ENCODE measurements at regions not wholly inside any gene's neighbourhood (a gene's known extent, or its start where the extent isn't known, plus 50 kb on each side); places are given as distances from the start of the nearest gene placed in this dataset.

DNA sequence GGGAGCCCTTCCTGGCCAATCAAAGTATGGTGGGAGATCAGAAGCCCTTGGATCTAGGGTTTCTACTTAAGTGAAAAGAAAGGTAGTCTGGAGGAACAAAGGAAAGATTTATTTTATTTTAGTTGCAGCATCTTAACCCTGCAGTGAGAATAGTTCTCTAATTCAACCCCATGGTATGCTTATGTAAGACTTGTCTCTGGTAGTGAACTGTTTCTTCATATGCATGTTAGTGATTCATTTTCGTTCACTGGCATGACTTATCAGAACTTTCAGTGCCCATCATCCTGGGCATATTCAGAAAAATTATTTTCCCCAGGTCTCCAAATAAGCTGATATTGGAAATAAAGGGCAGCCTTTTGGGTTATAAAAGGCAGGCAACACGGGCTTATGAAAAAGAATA, 1058.8 kb downstream of the NLGN4Y start (continued):
- TF ChIP-seq, protein P1, sequence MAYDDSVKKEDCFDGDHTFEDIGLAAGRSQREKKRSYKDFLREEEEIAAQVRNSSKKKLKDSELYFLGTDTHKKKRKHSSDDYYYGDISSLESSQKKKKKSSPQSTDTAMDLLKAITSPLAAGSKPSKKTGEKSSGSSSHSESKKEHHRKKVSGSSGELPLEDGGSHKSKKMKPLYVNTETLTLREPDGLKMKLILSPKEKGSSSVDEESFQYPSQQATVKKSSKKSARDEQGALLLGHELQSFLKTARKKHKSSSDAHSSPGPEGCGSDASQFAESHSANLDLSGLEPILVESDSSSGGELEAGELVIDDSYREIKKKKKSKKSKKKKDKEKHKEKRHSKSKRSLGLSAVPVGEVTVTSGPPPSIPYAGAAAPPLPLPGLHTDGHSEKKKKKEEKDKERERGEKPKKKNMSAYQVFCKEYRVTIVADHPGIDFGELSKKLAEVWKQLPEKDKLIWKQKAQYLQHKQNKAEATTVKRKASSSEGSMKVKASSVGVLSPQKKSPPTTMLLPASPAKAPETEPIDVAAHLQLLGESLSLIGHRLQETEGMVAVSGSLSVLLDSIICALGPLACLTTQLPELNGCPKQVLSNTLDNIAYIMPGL (CRISPR knock-in tag; IDR thresholded peaks at IDR 0.05; ENCODE audit: borderline replicate concordance), result no peak
- TF ChIP-seq PHF8 (IDR thresholded peaks at IDR 0.05; ENCODE audit: borderline replicate concordance, low read depth) (no peak), HOXB13 (CRISPR knock-in tag; IDR thresholded peaks at IDR 0.05; ENCODE audit: low read depth) (no peak), RAD21 (conservative IDR thresholded peaks at IDR 0.05 in 1 of 2, IDR thresholded peaks at IDR 0.05 in 1 of 2) (no peak), ZSCAN20 (CRISPR knock-in tag; IDR thresholded peaks at IDR 0.05) (no peak), ESRRA (IDR thresholded peaks at IDR 0.05; ENCODE audit: borderline replicate concordance, low read length) (no peak), RCOR1 (IDR thresholded peaks at IDR 0.05; ENCODE audit: low read depth, low read length) (no peak)
- TF ChIP-seq, protein P2, sequence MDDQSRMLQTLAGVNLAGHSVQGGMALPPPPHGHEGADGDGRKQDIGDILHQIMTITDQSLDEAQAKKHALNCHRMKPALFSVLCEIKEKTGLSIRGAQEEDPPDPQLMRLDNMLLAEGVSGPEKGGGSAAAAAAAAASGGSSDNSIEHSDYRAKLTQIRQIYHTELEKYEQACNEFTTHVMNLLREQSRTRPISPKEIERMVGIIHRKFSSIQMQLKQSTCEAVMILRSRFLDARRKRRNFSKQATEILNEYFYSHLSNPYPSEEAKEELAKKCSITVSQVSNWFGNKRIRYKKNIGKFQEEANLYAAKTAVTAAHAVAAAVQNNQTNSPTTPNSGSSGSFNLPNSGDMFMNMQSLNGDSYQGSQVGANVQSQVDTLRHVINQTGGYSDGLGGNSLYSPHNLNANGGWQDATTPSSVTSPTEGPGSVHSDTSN (IDR thresholded peaks at IDR 0.05), result no peak

DNA sequence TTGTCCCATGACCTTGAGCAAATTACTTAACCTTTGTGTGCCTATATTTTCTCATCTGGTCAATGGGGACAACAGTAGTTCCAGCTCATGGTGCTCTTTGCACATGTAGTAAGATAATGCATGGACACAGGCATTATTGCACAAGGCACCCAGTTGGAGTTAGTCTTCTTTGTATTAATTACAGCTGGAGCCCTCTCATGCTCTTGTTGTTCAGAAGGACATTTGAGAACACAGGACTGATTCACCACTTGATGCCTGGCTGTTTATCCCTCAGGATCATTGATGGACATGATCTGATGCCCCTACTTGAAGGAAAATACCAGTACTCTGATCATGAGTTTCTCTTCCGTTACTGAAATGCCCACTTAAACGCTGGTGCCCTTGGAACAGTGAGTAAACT, 1068.6 kb downstream of the NLGN4Y start:
- ATAC-seq (no peak), FAIRE-seq (no peak), DNase-seq (ENCODE audit: low read depth in 1 of 2, low spot score in 1 of 2) (no peak)
- no peak overlapping the region for H3K27ac ChIP-seq
- ChIA-PET CTCF (no interaction called here), POLR2A (no interaction called here)
- no peak for TF ChIP-seq CHD2 (IDR thresholded peaks at IDR 0.05; ENCODE audit: low read length, partially characterized antibody)
- no peak for TF ChIP-seq POLR2AphosphoS2 (conservative IDR thresholded peaks at IDR 0.05; ENCODE audit: low read length)
- TF ChIP-seq CBX2 (IDR thresholded peaks at IDR 0.05; ENCODE audit: borderline replicate concordance, low read depth), result no peak
- TF ChIP-seq POLR2A (IDR thresholded peaks at IDR 0.05; ENCODE audit: low read length), result no peak
- TF ChIP-seq FOXS1 (CRISPR knock-in tag; IDR thresholded peaks at IDR 0.05), result no peak
- no peak for TF ChIP-seq HOXB5 (CRISPR knock-in tag; IDR thresholded peaks at IDR 0.05)
- TF ChIP-seq TP53 (CRISPR knock-in tag; IDR thresholded peaks at IDR 0.05), result no peak
- no peak for TF ChIP-seq ZC3H11A (IDR thresholded peaks at IDR 0.05)
- TF ChIP-seq, protein P3, sequence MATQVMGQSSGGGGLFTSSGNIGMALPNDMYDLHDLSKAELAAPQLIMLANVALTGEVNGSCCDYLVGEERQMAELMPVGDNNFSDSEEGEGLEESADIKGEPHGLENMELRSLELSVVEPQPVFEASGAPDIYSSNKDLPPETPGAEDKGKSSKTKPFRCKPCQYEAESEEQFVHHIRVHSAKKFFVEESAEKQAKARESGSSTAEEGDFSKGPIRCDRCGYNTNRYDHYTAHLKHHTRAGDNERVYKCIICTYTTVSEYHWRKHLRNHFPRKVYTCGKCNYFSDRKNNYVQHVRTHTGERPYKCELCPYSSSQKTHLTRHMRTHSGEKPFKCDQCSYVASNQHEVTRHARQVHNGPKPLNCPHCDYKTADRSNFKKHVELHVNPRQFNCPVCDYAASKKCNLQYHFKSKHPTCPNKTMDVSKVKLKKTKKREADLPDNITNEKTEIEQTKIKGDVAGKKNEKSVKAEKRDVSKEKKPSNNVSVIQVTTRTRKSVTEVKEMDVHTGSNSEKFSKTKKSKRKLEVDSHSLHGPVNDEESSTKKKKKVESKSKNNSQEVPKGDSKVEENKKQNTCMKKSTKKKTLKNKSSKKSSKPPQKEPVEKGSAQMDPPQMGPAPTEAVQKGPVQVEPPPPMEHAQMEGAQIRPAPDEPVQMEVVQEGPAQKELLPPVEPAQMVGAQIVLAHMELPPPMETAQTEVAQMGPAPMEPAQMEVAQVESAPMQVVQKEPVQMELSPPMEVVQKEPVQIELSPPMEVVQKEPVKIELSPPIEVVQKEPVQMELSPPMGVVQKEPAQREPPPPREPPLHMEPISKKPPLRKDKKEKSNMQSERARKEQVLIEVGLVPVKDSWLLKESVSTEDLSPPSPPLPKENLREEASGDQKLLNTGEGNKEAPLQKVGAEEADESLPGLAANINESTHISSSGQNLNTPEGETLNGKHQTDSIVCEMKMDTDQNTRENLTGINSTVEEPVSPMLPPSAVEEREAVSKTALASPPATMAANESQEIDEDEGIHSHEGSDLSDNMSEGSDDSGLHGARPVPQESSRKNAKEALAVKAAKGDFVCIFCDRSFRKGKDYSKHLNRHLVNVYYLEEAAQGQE (IDR thresholded peaks at IDR 0.05), result no peak
- TF ChIP-seq RFX5 (IDR thresholded peaks at IDR 0.05), result no peak
- no peak for TF ChIP-seq MAFK (IDR thresholded peaks at IDR 0.05; ENCODE audit: partially characterized antibody)
- TF ChIP-seq RARB (CRISPR knock-in tag; IDR thresholded peaks at IDR 0.05), result no peak
- TF ChIP-seq CEBPB (IDR thresholded peaks at IDR 0.05), result no peak
- TF ChIP-seq, protein P2 (IDR thresholded peaks at IDR 0.05), result no peak
- TF ChIP-seq MYC (IDR thresholded peaks at IDR 0.05; ENCODE audit: borderline replicate concordance, low read length), result no peak
- no peak for TF ChIP-seq KDM5A (IDR thresholded peaks at IDR 0.05)
- TF ChIP-seq SREBF2 (IDR thresholded peaks at IDR 0.05), result no peak
- TF ChIP-seq GATA3 (IDR thresholded peaks at IDR 0.05; ENCODE audit: borderline replicate concordance), result no peak
- no peak for TF ChIP-seq EP300 (IDR thresholded peaks at IDR 0.05)
- no peaks in the 10 kb centered on the region for H3K4me1 ChIP-seq
- H3K9me3 ChIP-seq, result no peaks in the 10 kb centered on the region
- H3K4me2 ChIP-seq, result no peak overlapping the region
- H3K4me3 ChIP-seq, result no peak overlapping the region
- 21% methylated on average over 2 of the region's 2 CpGs for WGBS (ENCODE audit: missing lambda C conversion rate)

Measured in A549 (cell line).